Transverse colon (tissue), 4 donors: ENCODE measurements at regions not wholly inside any gene's neighbourhood (a gene's known extent, or its start where the extent isn't known, plus 50 kb on each side); places are given as distances from the start of the nearest gene placed in this dataset.

Source experiments
- DNase-seq: peaks from one replicate; pipeline ENCODE4 v3.0.0-alpha.2; 2019
- H3K27ac ChIP-seq, 4 donors: fragments of 200-600 bp; sonication (generic); 2 replicates each; pipeline ENCODE4 v1.5.1; 2016 to 2018; ENCODE audit warnings: inconsistent platforms in 4 of 4
- H3K27me3 ChIP-seq: fragments of 200-600 bp; sonication (generic); 2 replicates; pipeline ENCODE4 v1.5.1; 2017; ENCODE audit warnings: inconsistent platforms
- H3K36me3 ChIP-seq, 4 donors: fragments of 200-600 bp; sonication (generic); 2 replicates each; pipeline ENCODE4 v1.5.1; 2017 to 2019; ENCODE audit warnings: inconsistent platforms in 4 of 4
- H3K4me1 ChIP-seq, 4 donors: fragments of 200-600 bp; sonication (generic); 2 replicates each; pipeline ENCODE4 v1.5.1; 2017 to 2020; ENCODE audit warnings: inconsistent platforms in 4 of 4
- H3K4me3 ChIP-seq, 4 donors: fragments of 200-600 bp; sonication (generic); 1 replicate in 1 of 4; 2 replicates in 3 of 4; pipeline versions ENCODE4 v1.5.1 to v1.6.1; 2017 to 2019; ENCODE audit warnings: inconsistent platforms in 4 of 4
- H3K9me3 ChIP-seq, 2 donors: fragments of 200-600 bp; sonication (generic); 2 replicates each; pipeline ENCODE4 v1.5.1; 2017 to 2019; ENCODE audit warnings: inconsistent platforms in 2 of 2
- CTCF ChIP-seq, 5 experiments: fragments of 200-600 bp in 3 of 5; fragments of 450-650 bp in 2 of 5; sonication (generic) in 3 of 5; IDR thresholded peaks; 1 replicate in 2 of 5; 2 replicates in 3 of 5; pipeline ENCODE4 v1.5.1; 2016 to 2017; ENCODE audit warnings: antibody characterized with exemption in 5 of 5, inconsistent platforms in 3 of 5, mild to moderate bottlenecking in 2 of 5, moderate library complexity in 1 of 5
- EP300 ChIP-seq: sonication (generic); formaldehyde crosslinking; IDR thresholded peaks from one replicate; pipeline ENCODE4 v1.6.1; 2017; ENCODE audit warnings: antibody characterized with exemption, low read depth
- POLR2A ChIP-seq: fragments of 450-650 bp; IDR thresholded peaks from one replicate; pipeline ENCODE4 v1.6.1; 2016; ENCODE audit warnings: antibody characterized with exemption, mild to moderate bottlenecking, moderate library complexity
- POLR2AphosphoS5 ChIP-seq, 3 donors: sonication (generic); formaldehyde crosslinking; IDR thresholded peaks; one replicate each; pipeline ENCODE4 v1.6.1; 2016; ENCODE audit warnings: antibody characterized with exemption in 3 of 3
- WGBS, 2 donors: methylation state at CpG; one replicate each; pipeline ENCODE4 v1.1.5; 2018; ENCODE audit warnings: low coverage in 1 of 2; 5-methylcytosine and 5-hydroxymethylcytosine counted together
- in situ Hi-C, 4 donors: fragments of 200-750 bp; cut with MboI; loops; one replicate each; pipeline versions ENCODE4 v1.15.0 to v1.15.1; 2017; ENCODE audit warnings: low sequenced_read_pairs in 3 of 4, low pct_ligation_motif_present in 1 of 4, low pct_unique_long_range_greater_than_20kb in 1 of 4
- intact Hi-C: fragments of 100-400 bp; cut with DNase I; formaldehyde crosslinking; loops from one replicate; pipeline ENCODE4 v1.15.1; 2023; ENCODE audit warnings: low total_unique reads

- intact Hi-C loops: no loop called here
- H3K27me3 ChIP-seq: no peaks in the 10 kb centered on the region
- H3K27ac ChIP-seq: no peak overlapping the region
- WGBS, 2 donors: 38 to 57% methylated on average over 1 of the region's 1 CpG
- H3K4me1 ChIP-seq: no peaks in the 10 kb centered on the region
- no peaks in the 10 kb centered on the region for H3K9me3 ChIP-seq
- no peak for TF ChIP-seq POLR2A
- TF ChIP-seq POLR2AphosphoS5 (IDR thresholded peaks at IDR 0.05): no peak
- TF ChIP-seq EP300: no peak
- TF ChIP-seq CTCF (IDR thresholded peaks at IDR 0.05): no peak
- H3K36me3 ChIP-seq: no peaks in the 10 kb centered on the region
- no peak overlapping the region for H3K4me3 ChIP-seq
- in situ Hi-C loops: no loop called here
- DNase-seq: no peak
These were observed 994.6 kb downstream of the SUCLG1 start for GRCh38 chr2:83464444-83464843.

GRCh38 chr2:83462881-83463280 is 996.2 kb downstream of the SUCLG1 start:
- no peaks in the 10 kb centered on the region for H3K27me3 ChIP-seq
- DNase-seq: no peak
- no peak overlapping the region for H3K4me3 ChIP-seq
- no peaks in the 10 kb centered on the region for H3K9me3 ChIP-seq
- intact Hi-C loops (no loop called here), in situ Hi-C loops (no loop called here)
- H3K27ac ChIP-seq: no peak overlapping the region
- H3K36me3 ChIP-seq: no peaks in the 10 kb centered on the region
- no peak for TF ChIP-seq CTCF (IDR thresholded peaks at IDR 0.05)
- TF ChIP-seq POLR2A: no peak
- TF ChIP-seq POLR2AphosphoS5 (IDR thresholded peaks at IDR 0.05): no peak
- no peaks in the 10 kb centered on the region for H3K4me1 ChIP-seq

GRCh38 chr2:83461135-83461534 is 997.9 kb downstream of the SUCLG1 start:
- TF ChIP-seq CTCF (IDR thresholded peaks at IDR 0.05) (no peak), EP300 (no peak), POLR2AphosphoS5 (IDR thresholded peaks at IDR 0.05) (no peak), POLR2A (no peak)
- H3K27ac ChIP-seq: no peak overlapping the region
- no peak for DNase-seq
- H3K4me3 ChIP-seq: no peak overlapping the region
- intact Hi-C loops (no loop called here), in situ Hi-C loops (no loop called here)
- H3K4me1 ChIP-seq: no peaks in the 10 kb centered on the region
- no peaks in the 10 kb centered on the region for H3K27me3 ChIP-seq
- H3K9me3 ChIP-seq: no peaks in the 10 kb centered on the region
- H3K36me3 ChIP-seq: no peaks in the 10 kb centered on the region
- 74 to 78% methylated on average over 3 of the region's 3 CpGs for WGBS, 2 donors

DNA sequence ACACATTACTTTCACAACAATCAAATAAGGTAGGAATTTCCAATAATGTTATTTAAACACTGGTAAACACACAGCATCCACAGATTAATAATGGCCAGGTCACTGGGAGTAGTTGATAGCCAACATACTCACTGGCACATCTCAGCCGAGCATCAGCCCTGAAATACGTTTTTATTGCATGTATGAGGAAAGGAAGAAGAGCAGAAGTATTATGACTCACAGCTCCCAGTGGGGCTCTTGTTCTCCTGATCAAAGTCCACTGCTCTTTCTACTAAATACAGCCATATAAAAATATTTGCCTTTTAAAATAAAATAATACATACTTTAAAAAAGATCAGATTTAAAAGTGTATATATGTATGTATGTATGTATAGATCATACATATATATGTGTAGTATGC is 999.6 kb downstream of the SUCLG1 start:
- DNase-seq: no peak
- intact Hi-C loops: no loop called here
- Histone ChIP-seq H3K4me1 (no peaks in the 10 kb centered on the region), H3K4me3 (no peak overlapping the region), H3K36me3 (no peaks in the 10 kb centered on the region), H3K27me3 (no peaks in the 10 kb centered on the region), H3K27ac (no peak overlapping the region), H3K9me3 (no peaks in the 10 kb centered on the region)
- TF ChIP-seq EP300 (no peak), CTCF (IDR thresholded peaks at IDR 0.05) (no peak), POLR2AphosphoS5 (IDR thresholded peaks at IDR 0.05) (no peak), POLR2A (no peak)
- 29 to 43% methylated on average over 2 of the region's 2 CpGs for WGBS, 2 donors
- in situ Hi-C loops: no loop called here
